Erythroblast (primary cell): ENCODE measurements at regions not wholly inside any gene's neighbourhood (a gene's known extent, or its start where the extent isn't known, plus 50 kb on each side); places are given as distances from the start of the nearest gene placed in this dataset.

ENCODE experiments used
- DNase-seq, 2 experiments: peaks; one replicate each; lab custom pipeline; 2025; lab: John Stamatoyannopoulos, UW
- GATA1 ChIP-seq: IDR thresholded peaks from 2 replicates; pipeline ENCODE4 v1.6.1; 2011; ENCODE audit warnings: low read depth, mild to moderate bottlenecking, control low read depth, low read length, moderate library complexity
- POLR2A ChIP-seq: IDR thresholded peaks from 2 replicates; pipeline ENCODE4 v1.6.1; 2011; ENCODE audit warnings: mild to moderate bottlenecking, low read length

DNA sequence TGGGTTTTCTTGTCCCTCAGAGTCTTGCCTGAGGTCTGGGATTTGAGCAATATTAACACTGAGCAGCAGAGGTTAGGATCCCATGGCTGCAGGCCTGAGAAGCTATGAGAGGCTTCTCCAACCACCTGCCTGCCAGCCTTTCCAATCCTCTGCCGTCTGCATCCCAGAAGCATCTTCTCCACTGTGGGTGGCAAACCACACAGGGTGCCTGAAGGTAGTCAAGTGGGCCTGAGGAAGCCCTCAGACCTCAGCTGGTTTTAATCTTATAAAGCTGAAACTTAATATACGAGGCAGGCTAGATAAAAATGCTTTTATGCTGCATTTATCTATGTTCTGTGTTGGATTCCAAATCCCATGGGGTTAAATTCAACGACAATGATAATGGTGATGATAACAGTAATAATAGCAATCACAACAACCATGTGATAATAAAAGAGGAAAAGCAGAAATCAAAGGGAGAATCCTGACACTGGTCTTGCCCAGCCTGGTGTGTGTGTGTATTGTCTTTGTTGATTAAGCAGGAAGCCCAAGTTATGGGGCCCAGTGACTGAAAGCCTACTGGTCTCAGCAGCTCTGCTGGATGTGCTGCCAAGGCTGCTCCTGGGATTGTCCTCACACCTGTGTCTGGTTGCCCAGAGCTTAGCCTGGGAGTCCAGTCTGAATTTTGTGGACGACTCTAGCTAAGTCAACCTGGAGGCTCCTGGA, 59.7 kb upstream of the LDAH start:
- TF ChIP-seq POLR2A (no peak), GATA1 (no peak)
- no peak for DNase-seq

DNA sequence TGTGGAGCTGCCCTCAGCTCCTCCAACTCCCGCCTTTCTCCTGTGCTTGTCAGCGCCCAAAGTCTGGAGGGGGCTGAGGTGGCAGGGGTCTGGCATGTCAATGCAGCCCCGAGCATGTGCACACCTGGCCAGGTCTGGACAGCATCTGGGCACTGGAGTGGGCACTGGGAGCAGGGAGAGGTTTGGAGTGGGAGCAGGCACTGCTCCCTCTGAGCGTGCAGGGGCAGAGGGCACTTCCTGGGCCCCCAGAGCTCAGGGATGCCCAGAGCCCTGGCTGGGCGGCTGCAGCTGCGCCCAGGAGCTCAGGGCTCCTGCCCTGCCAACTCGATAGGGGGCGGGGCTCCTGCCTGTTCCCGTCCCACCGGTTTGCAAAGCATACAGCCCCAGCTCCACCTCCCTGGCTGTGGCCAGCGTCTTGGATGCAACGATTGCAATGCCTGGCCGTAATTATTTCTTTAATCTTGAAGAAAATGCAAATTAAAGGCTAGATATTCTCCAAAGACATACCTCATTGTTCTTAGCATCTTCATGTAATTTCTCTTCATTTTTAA, 57.4 kb upstream of the LDAH start:
- no peak for DNase-seq

DNA sequence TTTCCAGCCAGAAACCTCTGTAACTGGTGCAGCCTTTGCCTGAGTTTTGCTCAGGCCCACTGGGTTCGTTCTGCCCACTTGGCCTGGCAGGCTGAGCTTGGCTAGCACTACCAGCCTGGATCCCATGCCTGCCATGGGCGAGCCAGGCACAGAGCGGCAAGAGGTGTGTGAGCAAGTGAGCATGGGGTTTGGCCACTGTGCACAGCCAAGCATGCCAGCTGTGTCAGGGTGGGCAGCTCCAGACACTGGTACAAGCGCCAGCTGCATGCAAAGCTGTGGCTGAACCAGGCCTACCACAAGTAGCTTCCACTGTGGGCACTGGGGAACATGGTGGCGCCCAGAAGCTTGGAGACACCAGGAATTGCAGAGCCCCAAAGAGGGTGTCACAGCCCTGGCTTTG, 56.3 kb upstream of the LDAH start:
- DNase-seq = no peak
- no peak for TF ChIP-seq GATA1
- no peak for TF ChIP-seq POLR2A

More for the DNA sequence above, 57.4 kb upstream of the LDAH start:
- TF ChIP-seq GATA1 (no peak), POLR2A (no peak)

DNA sequence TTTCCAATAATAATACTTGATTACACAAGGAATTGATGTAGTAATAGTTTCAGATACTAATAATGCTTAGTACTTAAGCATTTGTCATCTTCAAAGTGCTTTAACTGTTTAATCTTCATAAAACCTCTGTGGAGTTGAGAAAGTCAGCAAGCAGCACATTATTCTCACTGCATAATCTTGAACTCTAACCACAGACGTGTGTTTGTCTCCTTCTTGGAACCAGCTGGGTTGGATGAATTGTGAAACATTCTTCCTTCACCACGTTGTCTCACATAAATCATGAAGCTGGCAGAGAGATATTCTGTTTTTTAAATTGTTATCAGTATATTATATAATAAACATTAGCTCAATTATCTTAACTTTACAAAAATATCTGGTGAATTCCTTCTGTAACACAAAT, 55.1 kb upstream of the LDAH start:
- TF ChIP-seq GATA1 (no peak), POLR2A (no peak)
- no peak for DNase-seq
